DOHH2 (cell line): ENCODE measurements at regions not wholly inside any gene's neighbourhood (a gene's known extent, or its start where the extent isn't known, plus 50 kb on each side); places are given as distances from the start of the nearest gene placed in this dataset.
"Not testable (repeated sequence)": the region's sequence is repeated elsewhere in the genome, so short reads cannot be mapped to it uniquely, and the experiment has no call there.

Experiments used
- H3F3A ChIP-seq: fragments of 200-600 bp; sonication (generic), shearing (Covaris generic); 2 replicates; pipeline ENCODE4 v1.6.0; 2016; ENCODE audit warnings: antibody characterized with exemption, mild to moderate bottlenecking; ENCODE audit not compliant: control insufficient read depth, insufficient read depth
- H3K27ac ChIP-seq: fragments of 200-600 bp; sonication (generic); 2 replicates; pipeline ENCODE4 v1.5.1; 2014; ENCODE audit warnings: low read depth, mild to moderate bottlenecking, low read length, moderate library complexity
- H3K27me3 ChIP-seq: fragments of 200-600 bp; sonication (generic); 2 replicates; pipeline ENCODE4 v1.6.1; 2014; ENCODE audit warnings: mild to moderate bottlenecking, low read length, mixed read lengths; ENCODE audit not compliant: control insufficient read depth
- H3K36me3 ChIP-seq: fragments of 200-600 bp; sonication (generic); 2 replicates; pipeline ENCODE4 v1.6.1; 2014; ENCODE audit warnings: mild to moderate bottlenecking, low read length, moderate library complexity, mixed read lengths; ENCODE audit not compliant: control insufficient read depth
- H3K4me1 ChIP-seq: fragments of 200-600 bp; sonication (generic); 2 replicates; pipeline ENCODE4 v1.6.1; 2014; ENCODE audit warnings: mild to moderate bottlenecking, low read length, mixed read lengths; ENCODE audit not compliant: control insufficient read depth
- H3K4me2 ChIP-seq: fragments of 200-600 bp; sonication (generic); 2 replicates; pipeline ENCODE4 v1.6.0; 2014; ENCODE audit warnings: mild to moderate bottlenecking, low read length, moderate library complexity
- H3K4me3 ChIP-seq: fragments of 200-600 bp; sonication (generic); 2 replicates; pipeline ENCODE4 v1.5.1; 2014; ENCODE audit warnings: mild to moderate bottlenecking, low read length, mixed read lengths
- H3K79me2 ChIP-seq: fragments of 200-600 bp; sonication (generic); 2 replicates; pipeline ENCODE4 v1.6.1; 2014; ENCODE audit warnings: mild to moderate bottlenecking, low read length, mixed read lengths; ENCODE audit not compliant: control insufficient read depth
- H3K9me2 ChIP-seq: fragments of 200-600 bp; sonication (generic); replicated peaks from 2 replicates; pipeline ENCODE4 v1.6.1; 2014; ENCODE audit warnings: mild to moderate bottlenecking, low read length, mixed read lengths; ENCODE audit not compliant: control insufficient read depth
- H3K9me3 ChIP-seq: fragments of 200-600 bp; sonication (generic); 2 replicates; pipeline ENCODE4 v1.6.1; 2014; ENCODE audit warnings: antibody characterized with exemption, low read length, mixed read lengths; ENCODE audit not compliant: control insufficient read depth, insufficient read depth
- H4K20me1 ChIP-seq: fragments of 200-600 bp; sonication (generic); 2 replicates; pipeline ENCODE4 v1.6.0; 2014; ENCODE audit warnings: low read depth, mild to moderate bottlenecking, antibody characterized with exemption, low read length, moderate library complexity; ENCODE audit not compliant: control insufficient read depth, insufficient read depth
- CTCF ChIP-seq: fragments of 200-600 bp; sonication (generic); IDR thresholded peaks from one replicate; pipeline ENCODE4 v1.5.1; 2014; ENCODE audit warnings: antibody characterized with exemption, mild to moderate bottlenecking, low read depth, low read length; ENCODE audit not compliant: poor library complexity, severe bottlenecking
- EZH2phosphoT487 ChIP-seq: fragments of 200-600 bp; sonication (generic); IDR thresholded peaks from 2 replicates; pipeline ENCODE4 v1.6.1; 2017; ENCODE audit warnings: borderline replicate concordance, mild to moderate bottlenecking, antibody characterized with exemption, low read length, moderate library complexity, mixed read lengths

- H3K79me2 ChIP-seq = no peaks in the 10 kb centered on the region
- H3K27me3 ChIP-seq = no peaks in the 10 kb centered on the region
- no peaks in the 10 kb centered on the region for H3K9me3 ChIP-seq
- H3K36me3 ChIP-seq = no peaks in the 10 kb centered on the region
- no peaks in the 10 kb centered on the region for H4K20me1 ChIP-seq
- H3K27ac ChIP-seq = no peak overlapping the region
- no peaks in the 10 kb centered on the region for H3K9me2 ChIP-seq
- no peak for TF ChIP-seq CTCF
- no peak for TF ChIP-seq EZH2phosphoT487
- no peaks in the 10 kb centered on the region for H3F3A ChIP-seq
- no peak overlapping the region for H3K4me2 ChIP-seq
- H3K4me1 ChIP-seq = no peaks in the 10 kb centered on the region
- H3K4me3 ChIP-seq = no peak overlapping the region
These were observed 513.8 kb downstream of the RPL10L start for GRCh38 chr14:46137786-46138185.

GRCh38 chr14:46136456-46136855 lies 515.1 kb downstream of the RPL10L start:
- Histone ChIP-seq H3K79me2 (no peaks in the 10 kb centered on the region), H3K4me2 (no peak overlapping the region), H3K27ac (no peak overlapping the region), H3K9me3 (no peaks in the 10 kb centered on the region), H3K36me3 (no peaks in the 10 kb centered on the region), H3K27me3 (no peaks in the 10 kb centered on the region), H3K9me2 (no peaks in the 10 kb centered on the region), H4K20me1 (no peaks in the 10 kb centered on the region), H3K4me1 (no peaks in the 10 kb centered on the region), H3F3A (no peaks in the 10 kb centered on the region), H3K4me3 (no peak overlapping the region)
- TF ChIP-seq CTCF = no peak
- TF ChIP-seq EZH2phosphoT487 = no peak

GRCh38 chr14:46108228-46108627 lies 543.4 kb downstream of the RPL10L start:
- H3K4me3 ChIP-seq = no peak overlapping the region
- TF ChIP-seq CTCF = no peak
- no peak for TF ChIP-seq EZH2phosphoT487
- no peaks in the 10 kb centered on the region for H3K27me3 ChIP-seq
- H3K36me3 ChIP-seq = no peaks in the 10 kb centered on the region
- peaks cover 24% of the 10 kb centered on the region; the same call in 1 of the 2 replicates for H3K9me3 ChIP-seq
- no peak overlapping the region for H3K4me2 ChIP-seq
- H3K79me2 ChIP-seq = no peaks in the 10 kb centered on the region
- H3K27ac ChIP-seq = no peak overlapping the region
- H3K9me2 ChIP-seq = no peaks in the 10 kb centered on the region
- no peaks in the 10 kb centered on the region for H4K20me1 ChIP-seq
- H3F3A ChIP-seq = no peaks in the 10 kb centered on the region
- H3K4me1 ChIP-seq = no peaks in the 10 kb centered on the region

- not testable (repeated sequence) for H3K4me2 ChIP-seq, H3K27ac ChIP-seq, H3K4me3 ChIP-seq, H3K9me2 ChIP-seq, H4K20me1 ChIP-seq, H3K27me3 ChIP-seq, H3K79me2 ChIP-seq, H3K9me3 ChIP-seq, H3K4me1 ChIP-seq, H3K36me3 ChIP-seq, H3F3A ChIP-seq
These were observed 550.7 kb downstream of the RPL10L start for GRCh38 chr14:46100901-46101300.
